ENCODE measurements at regions not wholly inside any gene's neighbourhood (a gene's known extent, or its start where the extent isn't known, plus 50 kb on each side); places are given as distances from the start of the nearest gene placed in this dataset.
"Not testable (repeated sequence)": the region's sequence is repeated elsewhere in the genome, so short reads cannot be mapped to it uniquely, and the experiment has no call there.

- in situ Hi-C loops (cut with HindIII; ENCODE audit: low sequenced_read_pairs), result no loop called here
- no peak overlapping the region for H3K4me3 ChIP-seq (ENCODE audit: low read depth, low read length)
- no peak for TF ChIP-seq CTCF (IDR thresholded peaks at IDR 0.05; ENCODE audit: low read depth, low read length)
- no peak for DNase-seq (ENCODE audit: low read depth, low spot score)
Measured at GRCh38 chr6:167235005-167235404, 56.1 kb upstream of the UNC93A start.

GRCh38 chr6:167235421-167236238, 55.5 kb upstream of the UNC93A start:
- in situ Hi-C loops (cut with HindIII; ENCODE audit: low sequenced_read_pairs), result no loop called here
- H3K4me3 ChIP-seq (ENCODE audit: low read depth, low read length), result no peak overlapping the region
- no peak for DNase-seq (ENCODE audit: low read depth, low spot score)
- no peak for TF ChIP-seq CTCF (IDR thresholded peaks at IDR 0.05; ENCODE audit: low read depth, low read length)

- no peak overlapping the region for H3K4me3 ChIP-seq (ENCODE audit: low read depth, low read length)
- in situ Hi-C loops (cut with HindIII; ENCODE audit: low sequenced_read_pairs), result no loop called here
- no peak for TF ChIP-seq CTCF (IDR thresholded peaks at IDR 0.05; ENCODE audit: low read depth, low read length)
- no peak for DNase-seq (ENCODE audit: low read depth, low spot score)
Measured at GRCh38 chr6:167236239-167236571, 54.9 kb upstream of the UNC93A start.

- no peak overlapping the region for H3K4me3 ChIP-seq (ENCODE audit: low read depth, low read length)
- in situ Hi-C loops (cut with HindIII; ENCODE audit: low sequenced_read_pairs), result no loop called here
- DNase-seq (ENCODE audit: low read depth, low spot score), result no peak
- TF ChIP-seq CTCF (IDR thresholded peaks at IDR 0.05; ENCODE audit: low read depth, low read length), result no peak
Measured at GRCh38 chr6:167237438-167238145, 53.5 kb upstream of the UNC93A start.

GRCh38 chr6:167238146-167238693, 52.9 kb upstream of the UNC93A start:
- TF ChIP-seq CTCF (IDR thresholded peaks at IDR 0.05; ENCODE audit: low read depth, low read length), result no peak
- no peak for DNase-seq (ENCODE audit: low read depth, low spot score)
- in situ Hi-C loops (cut with HindIII; ENCODE audit: low sequenced_read_pairs), result no loop called here
- no peak overlapping the region for H3K4me3 ChIP-seq (ENCODE audit: low read depth, low read length)

GRCh38 chr6:167238694-167239467, 52.2 kb upstream of the UNC93A start:
- in situ Hi-C loops (cut with HindIII; ENCODE audit: low sequenced_read_pairs), result no loop called here
- TF ChIP-seq CTCF (IDR thresholded peaks at IDR 0.05; ENCODE audit: low read depth, low read length), result no peak
- H3K4me3 ChIP-seq (ENCODE audit: low read depth, low read length), result no peak overlapping the region

GRCh38 chr6:167239470-167239869, 51.6 kb upstream of the UNC93A start:
- DNase-seq (ENCODE audit: low read depth, low spot score); H3K4me3 ChIP-seq (ENCODE audit: low read depth, low read length); in situ Hi-C loops (cut with HindIII; ENCODE audit: low sequenced_read_pairs): not testable (repeated sequence)

More at GRCh38 chr6:167238694-167239467, 52.2 kb upstream of the UNC93A start:
- DNase-seq (ENCODE audit: low read depth, low spot score), result no peak
